IMR-90 (cell line): ENCODE measurements at regions not wholly inside any gene's neighbourhood (a gene's known extent, or its start where the extent isn't known, plus 50 kb on each side); places are given as distances from the start of the nearest gene placed in this dataset.

Experiments used
- ATAC-seq: fragments of 200-7000 bp; cut with Tn5 transposase; 2 replicates; pipeline ENCODE4 v1.9.1; 2020; ENCODE audit warnings: low read depth, mild to moderate bottlenecking, moderate library complexity
- BruUV-seq: library from RNA; stranded (reverse); fragments of 400-500 nt; replicated peaks from 2 replicates; lab custom pipeline; 2021; lab: Mats Ljungman, UMichigan
- CTCF ChIA-PET: fragments of 300-600 bp; formaldehyde crosslinking; extraction: SDS; loops from one replicate; lab custom pipeline; 2021; ENCODE audit warnings: antibody characterized with exemption; lab: Yijun Ruan, JAX
- POLR2A ChIA-PET: fragments of 300-600 bp; sonication (Branson Sonifier 250); formaldehyde crosslinking; loops from one replicate; lab custom pipeline; 2022; ENCODE audit warnings: antibody characterized with exemption; ENCODE audit not compliant: unreplicated experiment; lab: Charles Lee
- DNase-seq: peaks from one replicate; pipeline ENCODE4 v3.0.0; 2013
- H2AFZ ChIP-seq: replicated peaks from 2 replicates; pipeline ENCODE3; 2013; ENCODE audit warnings: low read length, mild to moderate bottlenecking; ENCODE audit not compliant: poor library complexity
- H2AK5ac ChIP-seq: 2 replicates; pipeline ENCODE4 v1.6.1; 2013; ENCODE audit warnings: low read depth, low read length, inconsistent platforms
- H2AK9ac ChIP-seq: replicated peaks from 2 replicates; pipeline ENCODE3; 2013; ENCODE audit warnings: mild to moderate bottlenecking, low read depth, low read length, moderate library complexity; ENCODE audit not compliant: poor library complexity
- H2BK120ac ChIP-seq: 2 replicates; pipeline ENCODE4 v1.6.1; 2013; ENCODE audit warnings: low read depth, low read length, inconsistent platforms
- H2BK15ac ChIP-seq: 3 replicates; pipeline ENCODE4 v1.6.1; 2013; ENCODE audit warnings: low read depth, low read length, inconsistent platforms
- H2BK20ac ChIP-seq: 2 replicates; pipeline ENCODE4 v1.6.1; 2013; ENCODE audit warnings: low read depth, mild to moderate bottlenecking, inconsistent platforms, low read length, moderate library complexity
- H2BK5ac ChIP-seq: 2 replicates; pipeline ENCODE4 v1.6.1; 2013; ENCODE audit warnings: mild to moderate bottlenecking, low read depth, low read length, inconsistent platforms; ENCODE audit not compliant: poor library complexity, severe bottlenecking
- H3K14ac ChIP-seq: replicated peaks from 2 replicates; pipeline ENCODE4 v1.6.1; 2013; ENCODE audit warnings: low read depth, low read length, inconsistent platforms
- H3K18ac ChIP-seq: 2 replicates; pipeline ENCODE4 v1.6.1; 2013; ENCODE audit warnings: low read depth, low read length, control low read depth
- H3K23ac ChIP-seq: 2 replicates; pipeline ENCODE4 v1.6.1; 2013; ENCODE audit warnings: low read depth, low read length, inconsistent platforms
- H3K27ac ChIP-seq: 2 replicates; pipeline ENCODE4 v1.5.1; 2013; ENCODE audit warnings: mild to moderate bottlenecking, control low read depth, low read length; ENCODE audit not compliant: insufficient read depth
- H3K27me3 ChIP-seq: 2 replicates; pipeline ENCODE4 v1.6.1; 2013; ENCODE audit warnings: low read length; ENCODE audit not compliant: control insufficient read depth, insufficient read depth
- H3K36me3 ChIP-seq: 2 replicates; pipeline ENCODE4 v1.6.1; 2013; ENCODE audit warnings: low read length, mixed read lengths; ENCODE audit not compliant: control insufficient read depth, insufficient read depth
- H3K4ac ChIP-seq: 2 replicates; pipeline ENCODE4 v1.6.1; 2013; ENCODE audit warnings: low read depth, low read length, inconsistent platforms
- H3K4me1 ChIP-seq: 2 replicates; pipeline ENCODE4 v1.6.1; 2013; ENCODE audit warnings: low read length, mixed read lengths; ENCODE audit not compliant: control insufficient read depth, insufficient read depth
- H3K4me2 ChIP-seq: 2 replicates; pipeline ENCODE4 v1.6.1; 2013; ENCODE audit warnings: low read depth, mild to moderate bottlenecking, control low read depth, low read length, moderate library complexity
- H3K4me3 ChIP-seq: 2 replicates; pipeline ENCODE4 v1.5.1; 2013; ENCODE audit warnings: low read depth, mild to moderate bottlenecking, control low read depth, low read length, moderate library complexity; ENCODE audit not compliant: insufficient read depth
- H3K56ac ChIP-seq: 2 replicates; pipeline ENCODE4 v1.6.1; 2013; ENCODE audit warnings: low read length, inconsistent platforms; ENCODE audit not compliant: insufficient read depth; ENCODE audit errors: extremely low read depth
- H3K79me1 ChIP-seq, 2 experiments: 2 replicates each; pipeline ENCODE4 v1.6.1; 2013; ENCODE audit warnings: low read length in 2 of 2, inconsistent platforms in 1 of 2, low read depth in 1 of 2
- H3K9ac ChIP-seq: 2 replicates; pipeline ENCODE4 v1.6.1; 2013; ENCODE audit warnings: low read depth, low read length, control low read depth
- H3K9me1 ChIP-seq: 2 replicates; pipeline ENCODE4 v1.6.1; 2013; ENCODE audit warnings: low read length, inconsistent platforms; ENCODE audit not compliant: insufficient read depth
- H3K9me3 ChIP-seq: 2 replicates; pipeline ENCODE4 v1.6.1; 2013; ENCODE audit warnings: low read length; ENCODE audit not compliant: control insufficient read depth, insufficient read depth
- H4K20me1 ChIP-seq: 2 replicates; pipeline ENCODE4 v1.6.1; 2013; ENCODE audit warnings: low read length, inconsistent platforms; ENCODE audit not compliant: insufficient read depth
- H4K5ac ChIP-seq: 2 replicates; pipeline ENCODE4 v1.6.1; 2013; ENCODE audit warnings: mild to moderate bottlenecking, low read depth, low read length, control low read depth
- H4K8ac ChIP-seq, 2 experiments: 2 replicates each; pipeline ENCODE4 v1.6.1; 2013; ENCODE audit warnings: low read depth in 2 of 2, low read length in 2 of 2, control low read depth in 1 of 2, inconsistent platforms in 1 of 2
- H4K91ac ChIP-seq: 2 replicates; pipeline ENCODE4 v1.6.1; 2013; ENCODE audit warnings: low read depth, low read length, inconsistent platforms; ENCODE audit not compliant: insufficient read depth
- BHLHE40 ChIP-seq: fragments of 150-350 bp; IDR thresholded peaks from 2 replicates; pipeline ENCODE4 v1.6.1; 2016; ENCODE audit warnings: mild to moderate bottlenecking, low read depth, low read length
- CEBPB ChIP-seq: IDR thresholded peaks from 2 replicates; pipeline ENCODE4 v1.6.1; 2012; ENCODE audit warnings: low read depth, low read length, improper control_type of control experiment
- CHD1 ChIP-seq: IDR thresholded peaks from 2 replicates; pipeline ENCODE4 v1.6.1; 2012; ENCODE audit warnings: low read depth, low read length, improper control_type of control experiment
- CTCF ChIP-seq: conservative IDR thresholded peaks from 2 replicates; pipeline ENCODE4 v1.5.1; 2012; ENCODE audit warnings: mild to moderate bottlenecking, low read depth, low read length, improper control_type of control experiment
- ELK1 ChIP-seq: fragments of 150-350 bp; IDR thresholded peaks from 2 replicates; pipeline ENCODE4 v1.6.1; 2016; ENCODE audit warnings: low read depth, mild to moderate bottlenecking, low read length, moderate library complexity, borderline replicate concordance
- FOS ChIP-seq: fragments of 150-350 bp; IDR thresholded peaks from 2 replicates; pipeline ENCODE4 v1.6.1; 2016; ENCODE audit warnings: low read depth, low read length
- MAFK ChIP-seq: IDR thresholded peaks from 2 replicates; pipeline ENCODE4 v1.6.1; 2012; ENCODE audit warnings: low read depth, low read length, improper control_type of control experiment
- MAZ ChIP-seq: IDR thresholded peaks from 2 replicates; pipeline ENCODE4 v1.6.1; 2012; ENCODE audit warnings: low read depth, mild to moderate bottlenecking, low read length, improper control_type of control experiment, moderate library complexity, borderline replicate concordance
- MXI1 ChIP-seq: IDR thresholded peaks from 2 replicates; pipeline ENCODE4 v1.6.1; 2012; ENCODE audit warnings: low read depth, mild to moderate bottlenecking, low read length, moderate library complexity, borderline replicate concordance
- NFE2L2 ChIP-seq: fragments of 150-350 bp; IDR thresholded peaks from 2 replicates; pipeline ENCODE4 v1.6.1; 2016; ENCODE audit warnings: low read depth, mild to moderate bottlenecking, low read length
- POLR2A ChIP-seq: IDR thresholded peaks from 2 replicates; pipeline ENCODE4 v1.6.1; 2012; ENCODE audit warnings: mild to moderate bottlenecking, low read depth, low read length
- RAD21 ChIP-seq: IDR thresholded peaks from 2 replicates; pipeline ENCODE4 v1.6.1; 2012; ENCODE audit warnings: low read length, improper control_type of control experiment
- RCOR1 ChIP-seq: IDR thresholded peaks from 2 replicates; pipeline ENCODE4 v1.6.1; 2012; ENCODE audit warnings: mild to moderate bottlenecking, low read length, improper control_type of control experiment; ENCODE audit not compliant: insufficient replicate concordance
- RFX5 ChIP-seq: IDR thresholded peaks from 2 replicates; pipeline ENCODE4 v1.8.0; 2012; ENCODE audit warnings: low read depth, mild to moderate bottlenecking, low read length, moderate library complexity
- SMC3 ChIP-seq: fragments of 150-350 bp; IDR thresholded peaks from 2 replicates; pipeline ENCODE4 v1.6.1; 2016; ENCODE audit warnings: low read depth, mild to moderate bottlenecking, antibody characterized with exemption, low read length, moderate library complexity
- USF2 ChIP-seq: fragments of 150-350 bp; IDR thresholded peaks from 2 replicates; pipeline ENCODE4 v1.6.1; 2017; ENCODE audit warnings: mild to moderate bottlenecking, antibody characterized with exemption, low read length, low read depth
- WGBS, 2 experiments: methylation state at CpG; one replicate each; pipeline versions ENCODE4 v1.1.5 to v1.1.7; 2013; ENCODE audit warnings: missing lambda C conversion rate in 2 of 2; ENCODE audit not compliant: insufficient read length in 1 of 2; ENCODE audit errors: extremely low coverage in 2 of 2; 5-methylcytosine and 5-hydroxymethylcytosine counted together
- dilution Hi-C: fragments of 300-500 bp; cut with HindIII; formaldehyde crosslinking; loops from one replicate; pipeline ENCODE4 v1.14.3; 2018; ENCODE audit warnings: low sequenced_read_pairs; ENCODE audit not compliant: unreplicated experiment
- in situ Hi-C: fragments of 300-500 bp; cut with MboI; formaldehyde crosslinking; loops from 3 replicates; pipeline ENCODE4 v1.14.3; 2019; ENCODE audit warnings: low sequenced_read_pairs, inconsistent platforms, mixed read lengths
- intact Hi-C: fragments of 100-400 bp; cut with micrococcal nuclease; formaldehyde crosslinking; loops from 2 replicates; pipeline ENCODE4 v1.10.0; 2022

GRCh38 chr12:125871811-125872594 lies 806.8 kb downstream of the AACS start:
- H4K91ac ChIP-seq: no peak overlapping the region
- no peak overlapping the region for H2AK5ac ChIP-seq
- no peak overlapping the region for H3K4me2 ChIP-seq
- no peak overlapping the region for H2BK120ac ChIP-seq
- dilution Hi-C loops: no loop called here
- H2AK9ac ChIP-seq: no peak overlapping the region
- no peak overlapping the region for H4K5ac ChIP-seq
- no peaks in the 10 kb centered on the region for H3K4me1 ChIP-seq
- H3K79me1 ChIP-seq: no peaks in the 10 kb centered on the region
- no peak overlapping the region for H3K14ac ChIP-seq
- no peak overlapping the region for H3K4ac ChIP-seq
- H3K56ac ChIP-seq: no peak overlapping the region
- no peaks in the 10 kb centered on the region for H4K20me1 ChIP-seq
- 58% methylated on average over 2 of the region's 9 CpGs; no CpG with 5 or more reads in 1 of the 2 experiments for WGBS, 2 experiments
- H3K9me1 ChIP-seq: no peaks in the 10 kb centered on the region
- ATAC-seq (no peak), DNase-seq (no peak)
- H3K36me3 ChIP-seq: no peaks in the 10 kb centered on the region
- no peak overlapping the region for H3K9ac ChIP-seq
- H2BK20ac ChIP-seq: no peak overlapping the region
- H3K18ac ChIP-seq: no peak overlapping the region
- H2BK5ac ChIP-seq: no peak overlapping the region
- no peak overlapping the region for H3K4me3 ChIP-seq
- in situ Hi-C loops: no loop called here
- ChIA-PET POLR2A (no interaction called here), CTCF (no interaction called here)
- intact Hi-C loops: no loop called here
- BruUV-seq: no TSS peak
- no peak overlapping the region for H2BK15ac ChIP-seq
- TF ChIP-seq RAD21 (no peak), CEBPB (no peak), MAFK (no peak), SMC3 (no peak), BHLHE40 (no peak), MAZ (no peak), MXI1 (no peak), CTCF (no peak), RCOR1 (no peak), USF2 (no peak), POLR2A (no peak), NFE2L2 (no peak), ELK1 (no peak), FOS (no peak), CHD1 (no peak), RFX5 (no peak)
- H3K27ac ChIP-seq: no peak overlapping the region
- no peak overlapping the region for H4K8ac ChIP-seq
- no peak overlapping the region for H2AFZ ChIP-seq
- H3K23ac ChIP-seq: no peak overlapping the region
- H3K9me3 ChIP-seq: peaks cover 14% of the 10 kb centered on the region
- no peaks in the 10 kb centered on the region for H3K27me3 ChIP-seq
